PC-3 (cell line): ENCODE measurements at regions not wholly inside any gene's neighbourhood (a gene's known extent, or its start where the extent isn't known, plus 50 kb on each side); places are given as distances from the start of the nearest gene placed in this dataset.

Experiments
- ATAC-seq: fragments of 200-7000 bp; cut with Tn5 transposase; 2 replicates; pipeline ENCODE4 v1.9.1; 2020; ENCODE audit warnings: mild to moderate bottlenecking, moderate library complexity
- BruUV-seq: library from RNA; stranded (reverse); fragments of 400-500 nt; replicated peaks from 2 replicates; lab custom pipeline; 2021; lab: Mats Ljungman, UMichigan
- CTCF ChIA-PET: fragments of 300-600 bp; sonication (Branson Sonifier 250); formaldehyde crosslinking; loops from one replicate; lab custom pipeline; 2022; ENCODE audit warnings: antibody characterized with exemption; lab: Charles Lee
- POLR2A ChIA-PET: fragments of 300-600 bp; sonication (Branson Sonifier 250); formaldehyde crosslinking; loops from one replicate; lab custom pipeline; 2022; ENCODE audit warnings: antibody characterized with exemption; ENCODE audit not compliant: unreplicated experiment; lab: Charles Lee
- DNase-seq: peaks from one replicate; pipeline ENCODE4 v3.0.0-alpha.2; 2015
- H2AFZ ChIP-seq: fragments of 300-600 bp; sonication (generic); 2 replicates; pipeline ENCODE4 v1.6.0; 2016; ENCODE audit warnings: antibody characterized with exemption, low read length
- H3F3A ChIP-seq: fragments of 300-600 bp; sonication (generic); one replicate; pipeline ENCODE4 v1.6.0; 2017; ENCODE audit warnings: antibody characterized with exemption, low read length, control low read depth, mild to moderate bottlenecking; ENCODE audit not compliant: unreplicated experiment
- H3K27ac ChIP-seq: fragments of 300-600 bp; sonication (generic); 2 replicates; pipeline ENCODE4 v1.5.1; 2016; ENCODE audit warnings: mild to moderate bottlenecking, low read length
- H3K27me3 ChIP-seq: fragments of 300-600 bp; sonication (generic); 2 replicates; pipeline ENCODE4 v1.6.1; 2016; ENCODE audit warnings: low read length, mixed read lengths
- H3K36me3 ChIP-seq: fragments of 300-600 bp; sonication (generic); 2 replicates; pipeline ENCODE4 v1.6.1; 2016; ENCODE audit warnings: low read depth, mixed run types, low read length, mixed read lengths
- H3K4me1 ChIP-seq: fragments of 300-600 bp; sonication (generic); 2 replicates; pipeline ENCODE4 v1.5.1; 2016; ENCODE audit warnings: low read length; ENCODE audit not compliant: insufficient read depth
- H3K4me2 ChIP-seq: fragments of 300-600 bp; sonication (generic); 2 replicates; pipeline ENCODE4 v1.6.0; 2016; ENCODE audit warnings: low read length
- H3K4me3 ChIP-seq: fragments of 300-600 bp; sonication (generic); 2 replicates; pipeline ENCODE4 v1.5.1; 2016; ENCODE audit warnings: mild to moderate bottlenecking, low read length, mixed read lengths
- H3K79me2 ChIP-seq: fragments of 300-600 bp; sonication (generic); 2 replicates; pipeline ENCODE4 v1.6.1; 2017; ENCODE audit warnings: low read length, mixed read lengths
- H3K9ac ChIP-seq: fragments of 300-600 bp; sonication (generic); 2 replicates; pipeline ENCODE4 v1.6.0; 2016; ENCODE audit warnings: mild to moderate bottlenecking, low read length
- H3K9me2 ChIP-seq: fragments of 300-600 bp; sonication (generic); replicated peaks from 2 replicates; pipeline ENCODE4 v1.6.1; 2016; ENCODE audit warnings: mixed run types, low read length, mixed read lengths
- H3K9me3 ChIP-seq: fragments of 300-600 bp; sonication (generic); 2 replicates; pipeline ENCODE4 v1.6.1; 2016; ENCODE audit warnings: low read length, mixed read lengths
- H4K20me1 ChIP-seq: fragments of 300-600 bp; sonication (generic); 2 replicates; pipeline ENCODE4 v1.6.1; 2016; ENCODE audit warnings: low read length, mixed read lengths
- CTCF ChIP-seq: fragments of 300-600 bp; sonication (generic); conservative IDR thresholded peaks from 2 replicates; pipeline ENCODE4 v1.5.1; 2017; ENCODE audit warnings: antibody characterized with exemption, low read depth, mild to moderate bottlenecking, low read length
- EZH2 ChIP-seq: fragments of 300-600 bp; sonication (generic); IDR thresholded peaks from one replicate; pipeline ENCODE4 v1.6.1; 2017; ENCODE audit warnings: antibody characterized with exemption, mild to moderate bottlenecking, low read length; ENCODE audit not compliant: unreplicated experiment
- EZH2phosphoT487 ChIP-seq: fragments of 300-600 bp; sonication (generic); IDR thresholded peaks from 2 replicates; pipeline ENCODE4 v1.6.1; 2018; ENCODE audit warnings: mild to moderate bottlenecking, antibody characterized with exemption, low read length, borderline replicate concordance
- intact Hi-C: fragments of 100-400 bp; cut with micrococcal nuclease; formaldehyde crosslinking; loops from 2 replicates; pipeline ENCODE4 v1.9.0; 2023

- Histone ChIP-seq H3K9me2 (no peaks in the 10 kb centered on the region), H3K4me2 (no peak overlapping the region), H3K27ac (no peak overlapping the region), H2AFZ (no peak overlapping the region), H4K20me1 (no peaks in the 10 kb centered on the region), H3K27me3 (no peaks in the 10 kb centered on the region), H3K9ac (no peak overlapping the region), H3K9me3 (no peaks in the 10 kb centered on the region), H3K4me3 (no peak overlapping the region), H3K4me1 (no peaks in the 10 kb centered on the region), H3K79me2 (no peaks in the 10 kb centered on the region), H3F3A (no peaks in the 10 kb centered on the region), H3K36me3 (no peaks in the 10 kb centered on the region)
- POLR2A ChIA-PET = no interaction called here
- DNase-seq = no peak
- peak; percentile 70 for ATAC-seq
- TF ChIP-seq EZH2 = no peak
- no peak for TF ChIP-seq EZH2phosphoT487
- TF ChIP-seq CTCF = no peak
- intact Hi-C loops = no loop called here
- CTCF ChIA-PET = no interaction called here
- BruUV-seq = no TSS peak
These were observed 356.4 kb downstream of the EFNA5 start for GRCh38 chr5:107314330-107314729.

- DNase-seq (no peak), ATAC-seq (no peak)
- POLR2A ChIA-PET = no interaction called here
- no peaks in the 10 kb centered on the region for H3K9me2 ChIP-seq
- no peaks in the 10 kb centered on the region for H3F3A ChIP-seq
- H3K4me2 ChIP-seq = no peak overlapping the region
- no peak overlapping the region for H2AFZ ChIP-seq
- no peaks in the 10 kb centered on the region for H3K4me1 ChIP-seq
- H4K20me1 ChIP-seq = no peaks in the 10 kb centered on the region
- no peak for TF ChIP-seq CTCF
- TF ChIP-seq EZH2 = no peak
- TF ChIP-seq EZH2phosphoT487 = no peak
- no peak overlapping the region for H3K4me3 ChIP-seq
- no peaks in the 10 kb centered on the region for H3K36me3 ChIP-seq
- CTCF ChIA-PET = no interaction called here
- H3K27ac ChIP-seq = no peak overlapping the region
- H3K27me3 ChIP-seq = no peaks in the 10 kb centered on the region
- H3K9me3 ChIP-seq = no peaks in the 10 kb centered on the region
- no peaks in the 10 kb centered on the region for H3K79me2 ChIP-seq
- H3K9ac ChIP-seq = no peak overlapping the region
- no TSS peak for BruUV-seq
- intact Hi-C loops = no loop called here
These were observed 356.8 kb downstream of the EFNA5 start for GRCh38 chr5:107313921-107314320.

GRCh38 chr5:107313098-107313497 is 357.6 kb downstream of the EFNA5 start:
- Histone ChIP-seq H3K27me3 (no peaks in the 10 kb centered on the region), H3K4me1 (no peaks in the 10 kb centered on the region), H3K4me2 (no peak overlapping the region), H2AFZ (no peak overlapping the region), H3K4me3 (no peak overlapping the region), H3K36me3 (no peaks in the 10 kb centered on the region), H3K79me2 (no peaks in the 10 kb centered on the region), H3K9me3 (no peaks in the 10 kb centered on the region), H3K9me2 (no peaks in the 10 kb centered on the region), H3K9ac (no peak overlapping the region), H3F3A (no peaks in the 10 kb centered on the region), H4K20me1 (no peaks in the 10 kb centered on the region), H3K27ac (no peak overlapping the region)
- DNase-seq (no peak), ATAC-seq (no peak)
- no peak for TF ChIP-seq EZH2
- TF ChIP-seq EZH2phosphoT487 = no peak
- no peak for TF ChIP-seq CTCF
- ChIA-PET CTCF (no interaction called here), POLR2A (no interaction called here)
- intact Hi-C loops = no loop called here
- no TSS peak for BruUV-seq
